ENCODE measurements at regions not wholly inside any gene's neighbourhood (a gene's known extent, or its start where the extent isn't known, plus 50 kb on each side); places are given as distances from the start of the nearest gene placed in this dataset.
"Not testable (repeated sequence)": the region's sequence is repeated elsewhere in the genome, so short reads cannot be mapped to it uniquely, and the experiment has no call there.

GRCh38 chr7:42722716-42723115, 189.2 kb downstream of the C7orf25 start:
- no peaks in the 10 kb centered on the region for H3K36me3 ChIP-seq (ENCODE audit: control insufficient read depth, insufficient read depth, low read length)
- no peaks in the 10 kb centered on the region for H3K9me3 ChIP-seq (ENCODE audit: control insufficient read depth, low read length)
- H3K4me3 ChIP-seq (ENCODE audit: extremely low read depth, insufficient read depth, low read length, poor library complexity, severe bottlenecking), result no peak overlapping the region
- no peak overlapping the region for H3K27ac ChIP-seq (ENCODE audit: low read depth, low read length, severe bottlenecking)
- H3K4me1 ChIP-seq (ENCODE audit: control insufficient read depth, insufficient read depth, low read length, poor library complexity, severe bottlenecking), result no peaks in the 10 kb centered on the region
- 97 to 100% methylated on average over 3 of the region's 3 CpGs for WGBS, 2 experiments (ENCODE audit: insufficient coverage in 2 of 2)

GRCh38 chr7:42722198-42722597, 189.7 kb downstream of the C7orf25 start:
- H3K36me3 ChIP-seq (ENCODE audit: control insufficient read depth, insufficient read depth, low read length), result no peaks in the 10 kb centered on the region
- no peaks in the 10 kb centered on the region for H3K4me1 ChIP-seq (ENCODE audit: control insufficient read depth, insufficient read depth, low read length, poor library complexity, severe bottlenecking)
- no peaks in the 10 kb centered on the region for H3K9me3 ChIP-seq (ENCODE audit: control insufficient read depth, low read length)
- H3K27ac ChIP-seq (ENCODE audit: low read depth, low read length, severe bottlenecking), result no peak overlapping the region
- no peak overlapping the region for H3K4me3 ChIP-seq (ENCODE audit: extremely low read depth, insufficient read depth, low read length, poor library complexity, severe bottlenecking)

- Histone ChIP-seq H3K4me1 (ENCODE audit: control insufficient read depth, insufficient read depth, low read length, poor library complexity, severe bottlenecking) (no peaks in the 10 kb centered on the region), H3K9me3 (ENCODE audit: control insufficient read depth, low read length) (no peaks in the 10 kb centered on the region), H3K27ac (ENCODE audit: low read depth, low read length, severe bottlenecking) (no peak overlapping the region), H3K4me3 (ENCODE audit: extremely low read depth, insufficient read depth, low read length, poor library complexity, severe bottlenecking) (no peak overlapping the region), H3K36me3 (ENCODE audit: control insufficient read depth, insufficient read depth, low read length) (no peaks in the 10 kb centered on the region)
- 67 to 79% methylated on average over 6 to 9 of the region's 10 CpGs for WGBS, 2 experiments (ENCODE audit: insufficient coverage in 2 of 2)
Measured at GRCh38 chr7:42720991-42721796, 190.7 kb downstream of the C7orf25 start.

GRCh38 chr7:42720012-42720411, 191.9 kb downstream of the C7orf25 start:
- H3K4me3 ChIP-seq (ENCODE audit: extremely low read depth, insufficient read depth, low read length, poor library complexity, severe bottlenecking), result no peak overlapping the region
- H3K27ac ChIP-seq (ENCODE audit: low read depth, low read length, severe bottlenecking), result no peak overlapping the region
- H3K9me3 ChIP-seq (ENCODE audit: control insufficient read depth, low read length), result no peaks in the 10 kb centered on the region
- no peaks in the 10 kb centered on the region for H3K4me1 ChIP-seq (ENCODE audit: control insufficient read depth, insufficient read depth, low read length, poor library complexity, severe bottlenecking)
- no peaks in the 10 kb centered on the region for H3K36me3 ChIP-seq (ENCODE audit: control insufficient read depth, insufficient read depth, low read length)

GRCh38 chr7:42718466-42718865, 193.4 kb downstream of the C7orf25 start:
- H3K36me3 ChIP-seq (ENCODE audit: control insufficient read depth, insufficient read depth, low read length); H3K4me1 ChIP-seq (ENCODE audit: control insufficient read depth, insufficient read depth, low read length, poor library complexity, severe bottlenecking); H3K27ac ChIP-seq (ENCODE audit: low read depth, low read length, severe bottlenecking); H3K4me3 ChIP-seq (ENCODE audit: extremely low read depth, insufficient read depth, low read length, poor library complexity, severe bottlenecking); H3K9me3 ChIP-seq (ENCODE audit: control insufficient read depth, low read length): not testable (repeated sequence)
- WGBS, 2 experiments (ENCODE audit: insufficient coverage in 2 of 2), result 80 to 95% methylated on average over 2 of the region's 2 CpGs

- Histone ChIP-seq H3K27ac (ENCODE audit: low read depth, low read length, severe bottlenecking) (no peak overlapping the region), H3K9me3 (ENCODE audit: control insufficient read depth, low read length) (peaks cover 6% of the 10 kb centered on the region), H3K36me3 (ENCODE audit: control insufficient read depth, insufficient read depth, low read length) (no peaks in the 10 kb centered on the region), H3K4me3 (ENCODE audit: extremely low read depth, insufficient read depth, low read length, poor library complexity, severe bottlenecking) (no peak overlapping the region), H3K4me1 (ENCODE audit: control insufficient read depth, insufficient read depth, low read length, poor library complexity, severe bottlenecking) (no peaks in the 10 kb centered on the region)
- 86 to 92% methylated on average over 2 of the region's 2 CpGs for WGBS, 2 experiments (ENCODE audit: insufficient coverage in 2 of 2)
Measured at GRCh38 chr7:42714356-42714755, 197.5 kb downstream of the C7orf25 start.

- H3K9me3 ChIP-seq (ENCODE audit: control insufficient read depth, low read length), result peaks cover 6% of the 10 kb centered on the region
- H3K27ac ChIP-seq (ENCODE audit: low read depth, low read length, severe bottlenecking), result no peak overlapping the region
- no peaks in the 10 kb centered on the region for H3K4me1 ChIP-seq (ENCODE audit: control insufficient read depth, insufficient read depth, low read length, poor library complexity, severe bottlenecking)
- H3K4me3 ChIP-seq (ENCODE audit: extremely low read depth, insufficient read depth, low read length, poor library complexity, severe bottlenecking), result no peak overlapping the region
- WGBS, 2 experiments (ENCODE audit: insufficient coverage in 2 of 2), result 64 to 89% methylated on average over 2 of the region's 3 CpGs
- no peaks in the 10 kb centered on the region for H3K36me3 ChIP-seq (ENCODE audit: control insufficient read depth, insufficient read depth, low read length)
Measured at GRCh38 chr7:42709284-42709683, 202.6 kb downstream of the C7orf25 start.

- WGBS, 2 experiments (ENCODE audit: insufficient coverage in 2 of 2), result 81% methylated on average over 2 of the region's 2 CpGs; no CpG with 5 or more reads in 1 of the 2 experiments
- Histone ChIP-seq H3K27ac (ENCODE audit: low read depth, low read length, severe bottlenecking) (no peak overlapping the region), H3K36me3 (ENCODE audit: control insufficient read depth, insufficient read depth, low read length) (no peaks in the 10 kb centered on the region), H3K4me1 (ENCODE audit: control insufficient read depth, insufficient read depth, low read length, poor library complexity, severe bottlenecking) (no peaks in the 10 kb centered on the region), H3K4me3 (ENCODE audit: extremely low read depth, insufficient read depth, low read length, poor library complexity, severe bottlenecking) (no peak overlapping the region), H3K9me3 (ENCODE audit: control insufficient read depth, low read length) (no peaks in the 10 kb centered on the region)
Measured at GRCh38 chr7:42704710-42705109, 207.2 kb downstream of the C7orf25 start.

- 33% methylated on average over 1 of the region's 1 CpG; no CpG with 5 or more reads in 1 of the 2 experiments for WGBS, 2 experiments (ENCODE audit: insufficient coverage in 2 of 2)
- H3K36me3 ChIP-seq (ENCODE audit: control insufficient read depth, insufficient read depth, low read length), result no peaks in the 10 kb centered on the region
- no peaks in the 10 kb centered on the region for H3K9me3 ChIP-seq (ENCODE audit: control insufficient read depth, low read length)
- no peak overlapping the region for H3K4me3 ChIP-seq (ENCODE audit: extremely low read depth, insufficient read depth, low read length, poor library complexity, severe bottlenecking)
- H3K4me1 ChIP-seq (ENCODE audit: control insufficient read depth, insufficient read depth, low read length, poor library complexity, severe bottlenecking), result no peaks in the 10 kb centered on the region
- H3K27ac ChIP-seq (ENCODE audit: low read depth, low read length, severe bottlenecking), result no peak overlapping the region
Measured at GRCh38 chr7:42702647-42703046, 209.2 kb downstream of the C7orf25 start.

GRCh38 chr7:42700406-42701327, 211.2 kb downstream of the C7orf25 start:
- no peaks in the 10 kb centered on the region for H3K9me3 ChIP-seq (ENCODE audit: control insufficient read depth, low read length)
- 94 to 100% methylated on average over 1 to 3 of the region's 6 CpGs for WGBS, 2 experiments (ENCODE audit: insufficient coverage in 2 of 2)
- no peaks in the 10 kb centered on the region for H3K4me1 ChIP-seq (ENCODE audit: control insufficient read depth, insufficient read depth, low read length, poor library complexity, severe bottlenecking)
- H3K27ac ChIP-seq (ENCODE audit: low read depth, low read length, severe bottlenecking), result no peak overlapping the region
- H3K36me3 ChIP-seq (ENCODE audit: control insufficient read depth, insufficient read depth, low read length), result no peaks in the 10 kb centered on the region
- no peak overlapping the region for H3K4me3 ChIP-seq (ENCODE audit: extremely low read depth, insufficient read depth, low read length, poor library complexity, severe bottlenecking)

Measured in mesodermal cell (in vitro differentiated cells).